ENCODE measurements at regions not wholly inside any gene's neighbourhood (a gene's known extent, or its start where the extent isn't known, plus 50 kb on each side); places are given as distances from the start of the nearest gene placed in this dataset.

DNA sequence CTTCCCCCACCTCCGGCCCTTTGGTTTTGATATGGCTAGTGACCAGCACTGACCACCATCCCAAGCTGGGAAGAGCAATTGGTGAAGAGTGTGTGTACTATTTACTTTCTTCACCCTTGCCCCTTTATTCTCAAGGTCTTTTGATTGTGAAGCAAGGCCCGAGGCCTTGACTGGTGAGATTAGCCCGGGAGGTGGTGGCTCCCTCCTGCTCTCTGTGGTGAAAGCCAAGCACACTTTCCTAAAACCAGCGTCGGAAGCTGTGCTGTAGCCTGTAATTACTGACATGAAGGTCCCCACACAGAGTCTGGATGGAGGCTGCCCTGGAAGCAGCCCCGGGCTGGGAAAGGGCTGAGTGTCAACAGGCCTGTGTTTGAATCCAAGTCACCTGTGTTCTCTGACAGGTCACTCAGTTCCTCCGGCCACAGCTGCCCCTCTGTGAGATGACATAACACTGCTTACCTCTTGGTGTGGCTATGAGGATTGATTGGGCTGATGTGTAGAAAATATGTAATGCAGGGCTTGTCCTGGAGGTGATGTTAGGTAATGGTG is 60.5 kb upstream of the PRR23C start:
- WGBS, 2 donors (ENCODE audit: low coverage in 1 of 2): 71 to 100% methylated on average over 2 to 6 of the region's 7 CpGs
- H3K36me3 ChIP-seq: no peaks in the 10 kb centered on the region
- H3K4me1 ChIP-seq: no peaks in the 10 kb centered on the region
- no peak overlapping the region for H3K27ac ChIP-seq
- no peaks in the 10 kb centered on the region for H3K9me3 ChIP-seq
- TF ChIP-seq, protein P1, sequence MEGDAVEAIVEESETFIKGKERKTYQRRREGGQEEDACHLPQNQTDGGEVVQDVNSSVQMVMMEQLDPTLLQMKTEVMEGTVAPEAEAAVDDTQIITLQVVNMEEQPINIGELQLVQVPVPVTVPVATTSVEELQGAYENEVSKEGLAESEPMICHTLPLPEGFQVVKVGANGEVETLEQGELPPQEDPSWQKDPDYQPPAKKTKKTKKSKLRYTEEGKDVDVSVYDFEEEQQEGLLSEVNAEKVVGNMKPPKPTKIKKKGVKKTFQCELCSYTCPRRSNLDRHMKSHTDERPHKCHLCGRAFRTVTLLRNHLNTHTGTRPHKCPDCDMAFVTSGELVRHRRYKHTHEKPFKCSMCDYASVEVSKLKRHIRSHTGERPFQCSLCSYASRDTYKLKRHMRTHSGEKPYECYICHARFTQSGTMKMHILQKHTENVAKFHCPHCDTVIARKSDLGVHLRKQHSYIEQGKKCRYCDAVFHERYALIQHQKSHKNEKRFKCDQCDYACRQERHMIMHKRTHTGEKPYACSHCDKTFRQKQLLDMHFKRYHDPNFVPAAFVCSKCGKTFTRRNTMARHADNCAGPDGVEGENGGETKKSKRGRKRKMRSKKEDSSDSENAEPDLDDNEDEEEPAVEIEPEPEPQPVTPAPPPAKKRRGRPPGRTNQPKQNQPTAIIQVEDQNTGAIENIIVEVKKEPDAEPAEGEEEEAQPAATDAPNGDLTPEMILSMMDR (IDR thresholded peaks at IDR 0.05): no peak
- TF ChIP-seq POLR2A (IDR thresholded peaks at IDR 0.05) (no peak), EP300 (IDR thresholded peaks at IDR 0.05; ENCODE audit: low read depth) (no peak), POLR2AphosphoS5 (IDR thresholded peaks at IDR 0.05) (no peak)
- no peak for DNase-seq
- intact Hi-C loops (cut with DNase I; ENCODE audit: low total_unique reads): no loop called here
- in situ Hi-C loops (cut with MboI; ENCODE audit: low pct_ligation_motif_present in 1 of 4, low pct_unique_long_range_greater_than_20kb in 1 of 4, low sequenced_read_pairs in 3 of 4): loop anchor here (10.0 to 25.0 kb wide), 3 partner anchors 207 to 220 kb away; no protein-coding TSS in a partner anchor
- no peak overlapping the region for H3K4me3 ChIP-seq
- no peaks in the 10 kb centered on the region for H3K27me3 ChIP-seq

DNA sequence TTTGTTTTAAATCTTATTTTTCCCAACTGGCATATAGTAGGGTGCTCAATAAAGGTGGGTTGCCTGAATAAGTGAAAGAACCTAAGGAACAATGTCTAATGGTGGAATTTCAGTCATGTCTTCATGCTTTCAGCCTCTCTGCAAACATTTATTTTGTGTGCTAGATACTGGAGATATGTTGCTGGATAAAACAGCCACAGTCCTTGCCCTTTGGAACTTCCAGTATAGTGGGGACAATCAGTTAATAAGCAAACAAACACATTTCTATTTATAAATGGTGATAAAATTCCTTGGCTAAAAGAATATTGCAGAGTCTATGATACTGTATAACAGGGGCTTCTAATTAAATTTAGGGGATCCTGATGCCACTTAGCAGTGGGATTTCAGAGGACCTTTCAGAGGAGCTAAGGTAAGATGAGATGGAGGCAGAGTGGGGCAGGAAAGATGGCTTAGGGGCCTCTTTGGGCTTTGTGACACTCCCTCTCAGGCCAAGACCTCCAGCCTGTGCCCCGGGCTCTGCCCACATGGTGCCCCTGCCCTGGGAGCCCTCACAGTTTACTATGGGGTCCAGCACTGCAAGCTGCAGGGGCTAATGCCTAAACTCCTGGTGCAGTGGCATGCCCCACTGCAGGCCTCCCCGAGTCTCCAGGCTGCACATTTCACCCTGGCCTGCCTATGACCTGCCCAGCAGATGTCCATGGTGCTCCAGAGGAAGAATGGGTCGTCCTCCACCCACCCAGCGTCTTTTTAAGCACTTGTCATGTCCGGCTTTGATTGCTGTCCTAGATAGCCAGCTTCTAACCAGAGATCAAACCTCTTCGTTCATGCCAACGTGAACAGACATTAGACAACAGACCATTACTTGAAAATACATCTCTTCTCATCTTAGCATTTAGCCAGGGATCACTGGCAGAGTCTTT is 61.6 kb upstream of the PRR23C start:
- TF ChIP-seq, protein P1 (IDR thresholded peaks at IDR 0.05): no peak
- TF ChIP-seq POLR2AphosphoS5 (IDR thresholded peaks at IDR 0.05): no peak
- DNase-seq: no peak
- Histone ChIP-seq H3K27ac (no peak overlapping the region), H3K27me3 (no peaks in the 10 kb centered on the region), H3K9me3 (no peaks in the 10 kb centered on the region), H3K36me3 (no peaks in the 10 kb centered on the region), H3K4me1 (no peaks in the 10 kb centered on the region), H3K4me3 (no peak overlapping the region)
- WGBS, 2 donors (ENCODE audit: low coverage in 1 of 2): 77 to 78% methylated on average over 5 to 7 of the region's 7 CpGs
- in situ Hi-C loops (cut with MboI; ENCODE audit: low pct_ligation_motif_present in 1 of 4, low pct_unique_long_range_greater_than_20kb in 1 of 4, low sequenced_read_pairs in 3 of 4) (loop anchor here (10.0 to 25.0 kb wide), 3 partner anchors 206 to 219 kb away; no protein-coding TSS in a partner anchor), intact Hi-C loops (cut with DNase I; ENCODE audit: low total_unique reads) (no loop called here)

DNA sequence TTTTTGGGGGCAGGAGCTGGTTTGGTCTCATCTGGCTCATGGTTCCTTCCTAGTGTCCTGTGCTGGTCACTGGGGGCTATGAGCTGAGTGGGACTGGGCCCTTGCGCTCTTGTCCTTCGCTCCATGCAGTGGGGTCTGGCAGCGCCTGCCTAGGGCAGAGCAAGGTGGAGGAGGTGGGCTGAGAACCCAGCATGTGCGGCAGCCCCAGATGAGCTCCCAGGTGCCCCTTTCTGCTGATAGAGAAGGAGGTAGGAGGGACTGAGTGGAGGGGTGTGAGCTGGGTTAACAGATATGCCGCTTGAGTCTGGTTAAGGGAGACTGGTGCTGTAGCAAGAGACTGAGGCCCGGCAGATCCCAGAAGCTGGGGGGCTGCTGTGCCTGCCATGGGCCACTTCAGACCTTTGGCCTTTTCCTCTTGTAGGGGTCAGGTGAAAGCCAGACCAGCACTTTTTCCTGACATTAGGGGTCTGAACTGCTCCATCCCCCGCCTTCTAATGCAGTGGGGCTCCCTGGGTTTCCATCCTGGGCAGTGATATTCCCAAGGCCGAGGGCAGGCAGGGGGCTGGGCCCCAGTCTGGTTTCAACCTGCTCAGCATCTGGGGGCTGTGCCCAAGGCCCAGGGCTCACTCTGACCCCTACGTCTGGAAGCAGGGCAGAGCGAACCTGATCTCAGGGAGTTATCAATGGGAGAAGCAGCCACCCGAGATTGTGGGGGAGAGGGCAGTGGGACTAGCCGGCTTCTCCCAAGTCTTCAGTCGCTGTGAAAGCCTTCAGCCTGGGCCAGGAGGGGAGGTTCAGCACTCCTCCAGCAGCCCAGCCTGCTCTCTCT is 62.9 kb upstream of the PRR23C start:
- WGBS, 2 donors (ENCODE audit: low coverage in 1 of 2): 84 to 90% methylated on average over 2 to 13 of the region's 13 CpGs
- Histone ChIP-seq H3K27ac (no peak overlapping the region), H3K36me3 (no peaks in the 10 kb centered on the region), H3K9me3 (no peaks in the 10 kb centered on the region), H3K4me3 (no peak overlapping the region), H3K27me3 (no peaks in the 10 kb centered on the region), H3K4me1 (no peaks in the 10 kb centered on the region)
- intact Hi-C loops (cut with DNase I; ENCODE audit: low total_unique reads) (no loop called here), in situ Hi-C loops (cut with MboI; ENCODE audit: low pct_ligation_motif_present in 1 of 4, low pct_unique_long_range_greater_than_20kb in 1 of 4, low sequenced_read_pairs in 3 of 4) (loop anchor here (10.0 to 25.0 kb wide), 3 partner anchors 205 to 217 kb away; no protein-coding TSS in a partner anchor)
- TF ChIP-seq POLR2A (IDR thresholded peaks at IDR 0.05): no peak
- TF ChIP-seq, protein P1 (IDR thresholded peaks at IDR 0.05): no peak
- no peak for TF ChIP-seq POLR2AphosphoS5 (IDR thresholded peaks at IDR 0.05)
- TF ChIP-seq EP300 (IDR thresholded peaks at IDR 0.05; ENCODE audit: low read depth): no peak
- DNase-seq: no peak
